Stimulated activated CD4-positive, alpha-beta T cell treated with anti-CD3 and anti-CD28 coated beads, Interleukin-4, amount 100 ng/mL, for 48 hours (primary cell): ENCODE measurements at regions not wholly inside any gene's neighbourhood (a gene's known extent, or its start where the extent isn't known, plus 50 kb on each side); places are given as distances from the start of the nearest gene placed in this dataset.
"Not testable (repeated sequence)": the region's sequence is repeated elsewhere in the genome, so short reads cannot be mapped to it uniquely, and the experiment has no call there.

Experiments used
- DNase-seq, 2 donors: peaks; one replicate each; pipeline ENCODE4 v3.0.0-alpha.2; 2020; ENCODE audit warnings: low read depth in 2 of 2

- no peak for DNase-seq
Observed at GRCh38 chr7:1300206-1300605, 67.5 kb downstream of the UNCX start.

GRCh38 chr7:1300636-1301035 lies 68.0 kb downstream of the UNCX start:
- DNase-seq: no peak

- no peak for DNase-seq
Observed at GRCh38 chr7:1301054-1301881, 68.6 kb downstream of the UNCX start.

- DNase-seq: no peak
Observed at GRCh38 chr7:1301882-1302251, 69.2 kb downstream of the UNCX start.

- DNase-seq: no peak
Observed at GRCh38 chr7:1302936-1303335, 70.3 kb downstream of the UNCX start.

- DNase-seq: not testable (repeated sequence)
Observed at GRCh38 chr7:1304011-1304410, 71.3 kb downstream of the UNCX start.

GRCh38 chr7:1305873-1306272 lies 73.2 kb downstream of the UNCX start:
- no peak for DNase-seq

- no peak for DNase-seq
Observed at GRCh38 chr7:1307828-1308227, 75.2 kb downstream of the UNCX start.

- no peak for DNase-seq
Observed at GRCh38 chr7:1309290-1309689, 76.6 kb downstream of the UNCX start.

- DNase-seq: no peak
Observed at GRCh38 chr7:1309996-1310395, 77.3 kb downstream of the UNCX start.

- no peak for DNase-seq
Observed at GRCh38 chr7:1310936-1311335, 78.3 kb downstream of the UNCX start.

GRCh38 chr7:1311406-1312135 lies 78.9 kb downstream of the UNCX start:
- DNase-seq: no peak

GRCh38 chr7:1312136-1313070 lies 79.7 kb downstream of the UNCX start:
- no peak for DNase-seq

- DNase-seq: no peak
Observed at GRCh38 chr7:1313613-1314012, 80.9 kb downstream of the UNCX start.

- DNase-seq: no peak
Observed at GRCh38 chr7:1314021-1314907, 81.6 kb downstream of the UNCX start.

GRCh38 chr7:1314908-1315450 lies 82.3 kb downstream of the UNCX start:
- no peak for DNase-seq

GRCh38 chr7:1316086-1316485 lies 83.4 kb downstream of the UNCX start:
- DNase-seq: no peak

- DNase-seq: no peak
Observed at GRCh38 chr7:1317646-1318045, 85.0 kb downstream of the UNCX start.

- no peak for DNase-seq
Observed at GRCh38 chr7:1318051-1318450, 85.4 kb downstream of the UNCX start.

- DNase-seq: no peak
Observed at GRCh38 chr7:1318661-1319060, 86.0 kb downstream of the UNCX start.
